Mammary epithelial cell (primary cell): ENCODE measurements at regions not wholly inside any gene's neighbourhood (a gene's known extent, or its start where the extent isn't known, plus 50 kb on each side); places are given as distances from the start of the nearest gene placed in this dataset.

ENCODE experiments used
- EZH2 ChIP-seq: IDR thresholded peaks from 2 replicates; pipeline ENCODE4 v1.6.1; 2012; ENCODE audit warnings: low read length, inconsistent platforms, borderline replicate concordance
- TF ChIP-seq, protein P1 (sequence below), 2 donors: IDR thresholded peaks in 1 of 2; conservative IDR thresholded peaks in 1 of 2; 2 replicates each; pipeline ENCODE4 v1.5.1; 2011 to 2012; ENCODE audit warnings: inconsistent platforms in 2 of 2, low read length in 2 of 2, mild to moderate bottlenecking in 2 of 2, control low read depth in 1 of 2, low read depth in 1 of 2; ENCODE audit not compliant: insufficient read depth in 1 of 2; ENCODE audit errors: extremely low read depth in 1 of 2

DNA sequence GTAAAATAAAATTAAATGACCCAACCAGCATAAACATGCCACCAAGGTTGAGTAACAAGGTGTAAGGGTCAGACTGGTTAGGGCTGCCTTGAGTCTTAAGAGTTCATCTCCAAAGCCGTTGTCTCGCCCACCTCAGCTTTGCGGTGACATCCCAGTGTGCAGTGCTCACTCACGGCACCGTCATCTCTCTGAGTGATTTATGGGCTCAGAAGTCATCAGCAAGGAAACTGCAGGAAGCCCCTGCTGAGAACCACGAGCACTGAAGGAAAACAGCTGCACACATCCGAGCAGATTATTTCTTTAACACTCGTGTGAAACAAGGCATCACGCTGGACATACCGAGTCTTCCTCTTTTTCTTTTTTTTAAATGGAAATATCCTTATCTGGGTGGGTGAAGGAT is 411.1 kb downstream of the TRIML1 start:
- TF ChIP-seq EZH2, result no peak
- TF ChIP-seq, protein P1, sequence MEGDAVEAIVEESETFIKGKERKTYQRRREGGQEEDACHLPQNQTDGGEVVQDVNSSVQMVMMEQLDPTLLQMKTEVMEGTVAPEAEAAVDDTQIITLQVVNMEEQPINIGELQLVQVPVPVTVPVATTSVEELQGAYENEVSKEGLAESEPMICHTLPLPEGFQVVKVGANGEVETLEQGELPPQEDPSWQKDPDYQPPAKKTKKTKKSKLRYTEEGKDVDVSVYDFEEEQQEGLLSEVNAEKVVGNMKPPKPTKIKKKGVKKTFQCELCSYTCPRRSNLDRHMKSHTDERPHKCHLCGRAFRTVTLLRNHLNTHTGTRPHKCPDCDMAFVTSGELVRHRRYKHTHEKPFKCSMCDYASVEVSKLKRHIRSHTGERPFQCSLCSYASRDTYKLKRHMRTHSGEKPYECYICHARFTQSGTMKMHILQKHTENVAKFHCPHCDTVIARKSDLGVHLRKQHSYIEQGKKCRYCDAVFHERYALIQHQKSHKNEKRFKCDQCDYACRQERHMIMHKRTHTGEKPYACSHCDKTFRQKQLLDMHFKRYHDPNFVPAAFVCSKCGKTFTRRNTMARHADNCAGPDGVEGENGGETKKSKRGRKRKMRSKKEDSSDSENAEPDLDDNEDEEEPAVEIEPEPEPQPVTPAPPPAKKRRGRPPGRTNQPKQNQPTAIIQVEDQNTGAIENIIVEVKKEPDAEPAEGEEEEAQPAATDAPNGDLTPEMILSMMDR (conservative IDR thresholded peaks at IDR 0.05 in 1 of 2, IDR thresholded peaks at IDR 0.05 in 1 of 2; ENCODE audit: extremely low read depth in 1 of 2, insufficient read depth in 1 of 2, low read depth in 1 of 2, low read length in 2 of 2), result no peak
